Activated CD4-positive, alpha-beta T cell treated with anti-CD3 and anti-CD28 coated beads for 36 hours (primary cell): ENCODE measurements at regions not wholly inside any gene's neighbourhood (a gene's known extent, or its start where the extent isn't known, plus 50 kb on each side); places are given as distances from the start of the nearest gene placed in this dataset.
"Not testable (repeated sequence)": the region's sequence is repeated elsewhere in the genome, so short reads cannot be mapped to it uniquely, and the experiment has no call there.

Source experiments
- ATAC-seq: fragments of 200-7000 bp; cut with Tn5 transposase; one replicate; pipeline ENCODE4 v1.10.0; 2021; ENCODE audit warnings: mild to moderate bottlenecking, moderate library complexity
- CTCF ChIA-PET: fragments of 350-600 bp; sonication (Branson Sonifier 250); formaldehyde crosslinking; loops from one replicate; lab custom pipeline; 2021; ENCODE audit warnings: antibody characterized with exemption; lab: Charles Lee
- POLR2A ChIA-PET: fragments of 350-600 bp; sonication (Branson Sonifier 250); formaldehyde crosslinking; loops from one replicate; lab custom pipeline; 2021; ENCODE audit warnings: antibody characterized with exemption, inconsistent platforms; lab: Charles Lee
- DNase-seq: peaks from one replicate; pipeline ENCODE4 v3.0.0-alpha.2; 2020
- H3K27ac Mint-ChIP-seq: one replicate; pipeline ENCODE4 v1.8.0; 2021; ENCODE audit warnings: mixed read lengths
- H3K27me3 Mint-ChIP-seq: one replicate; pipeline ENCODE4 v1.8.0; 2021; ENCODE audit warnings: mixed read lengths
- H3K36me3 Mint-ChIP-seq: one replicate; pipeline ENCODE4 v1.8.0; 2021; ENCODE audit warnings: low read depth, mixed read lengths
- H3K4me1 Mint-ChIP-seq: one replicate; pipeline ENCODE4 v1.8.0; 2021; ENCODE audit warnings: mixed read lengths
- H3K4me3 Mint-ChIP-seq: one replicate; pipeline ENCODE4 v1.8.0; 2021; ENCODE audit warnings: mild to moderate bottlenecking, moderate library complexity, mixed read lengths
- H3K9me3 Mint-ChIP-seq: one replicate; pipeline ENCODE4 v1.8.0; 2021; ENCODE audit warnings: low read depth, mixed read lengths
- intact Hi-C, 2 experiments: fragments of 100-400 bp; cut with DNase I in 1 of 2; cut with micrococcal nuclease in 1 of 2; formaldehyde crosslinking; loops; one replicate each; pipeline versions ENCODE4 v1.14.2 to v1.15.1; 2022 to 2024; cut with DNase I, micrococcal nuclease

GRCh38 chr5:25650316-25650715 is 1005.5 kb upstream of the CDH10 start:
- POLR2A ChIA-PET, H3K36me3 Mint-ChIP-seq, CTCF ChIA-PET, DNase-seq, intact Hi-C loops, H3K4me1 Mint-ChIP-seq, H3K27ac Mint-ChIP-seq, H3K4me3 Mint-ChIP-seq, H3K27me3 Mint-ChIP-seq, ATAC-seq: not testable (repeated sequence)
- peaks cover 29% of the 10 kb centered on the region for H3K9me3 Mint-ChIP-seq

- no peak for ATAC-seq
- intact Hi-C loops, result no loop called here
- no peak overlapping the region for H3K4me3 Mint-ChIP-seq
- no peaks in the 10 kb centered on the region for H3K4me1 Mint-ChIP-seq
- no peaks in the 10 kb centered on the region for H3K36me3 Mint-ChIP-seq
- H3K27ac Mint-ChIP-seq, result no peak overlapping the region
- H3K9me3 Mint-ChIP-seq, result peaks cover 27% of the 10 kb centered on the region
- no peaks in the 10 kb centered on the region for H3K27me3 Mint-ChIP-seq
- POLR2A ChIA-PET, result no interaction called here
- CTCF ChIA-PET, result no interaction called here
- no peak for DNase-seq
Measured at GRCh38 chr5:25649628-25650265, 1005.0 kb upstream of the CDH10 start.

- no peaks in the 10 kb centered on the region for H3K4me1 Mint-ChIP-seq
- CTCF ChIA-PET, result no interaction called here
- POLR2A ChIA-PET, result no interaction called here
- no peak overlapping the region for H3K27ac Mint-ChIP-seq
- H3K27me3 Mint-ChIP-seq, result no peaks in the 10 kb centered on the region
- ATAC-seq (no peak), DNase-seq (no peak)
- peaks cover 20% of the 10 kb centered on the region for H3K9me3 Mint-ChIP-seq
- intact Hi-C loops, result no loop called here
- no peak overlapping the region for H3K4me3 Mint-ChIP-seq
- H3K36me3 Mint-ChIP-seq, result no peaks in the 10 kb centered on the region
Measured at GRCh38 chr5:25646421-25647341, 1001.9 kb upstream of the CDH10 start.

- ATAC-seq, result no peak
- no peak overlapping the region for H3K27ac Mint-ChIP-seq
- intact Hi-C loops, result no loop called here
- ChIA-PET CTCF (no interaction called here), POLR2A (no interaction called here)
- no peak for DNase-seq
- peaks cover 2% of the 10 kb centered on the region for H3K36me3 Mint-ChIP-seq
- H3K9me3 Mint-ChIP-seq, result peaks cover 17% of the 10 kb centered on the region
- no peaks in the 10 kb centered on the region for H3K27me3 Mint-ChIP-seq
- H3K4me3 Mint-ChIP-seq, result no peak overlapping the region
- H3K4me1 Mint-ChIP-seq, result no peaks in the 10 kb centered on the region
Measured at GRCh38 chr5:25641124-25641523, 996.3 kb upstream of the CDH10 start.

GRCh38 chr5:25619273-25619672 is 974.5 kb upstream of the CDH10 start:
- intact Hi-C loops, result no loop called here
- ChIA-PET POLR2A (no interaction called here), CTCF (no interaction called here)
- Mint-ChIP-seq H3K4me1 (no peaks in the 10 kb centered on the region), H3K27me3 (no peaks in the 10 kb centered on the region), H3K27ac (no peak overlapping the region), H3K9me3 (peaks cover 8% of the 10 kb centered on the region), H3K36me3 (no peaks in the 10 kb centered on the region), H3K4me3 (no peak overlapping the region)
- DNase-seq (no peak), ATAC-seq (no peak)

GRCh38 chr5:25618821-25619220 is 974.0 kb upstream of the CDH10 start:
- CTCF ChIA-PET, result no interaction called here
- POLR2A ChIA-PET, result no interaction called here
- Mint-ChIP-seq H3K27ac (no peak overlapping the region), H3K36me3 (no peaks in the 10 kb centered on the region), H3K9me3 (peaks cover 7% of the 10 kb centered on the region), H3K4me1 (no peaks in the 10 kb centered on the region), H3K4me3 (no peak overlapping the region), H3K27me3 (no peaks in the 10 kb centered on the region)
- ATAC-seq (no peak), DNase-seq (no peak)
- intact Hi-C loops, result no loop called here

- H3K36me3 Mint-ChIP-seq, result no peaks in the 10 kb centered on the region
- no peak for ATAC-seq
- no peaks in the 10 kb centered on the region for H3K9me3 Mint-ChIP-seq
- ChIA-PET CTCF (interaction anchor here (0.6 kb wide), 1 partner anchor 978 kb away, joined by 4 read pairs; no protein-coding TSS in a partner anchor), POLR2A (no interaction called here)
- intact Hi-C loops, result no loop called here
- DNase-seq, result no peak
- no peak overlapping the region for H3K27ac Mint-ChIP-seq
- no peaks in the 10 kb centered on the region for H3K27me3 Mint-ChIP-seq
- H3K4me1 Mint-ChIP-seq, result no peaks in the 10 kb centered on the region
- no peak overlapping the region for H3K4me3 Mint-ChIP-seq
Measured at GRCh38 chr5:25614466-25614865, 969.7 kb upstream of the CDH10 start.

- ChIA-PET POLR2A (no interaction called here), CTCF (no interaction called here)
- Mint-ChIP-seq H3K4me1 (no peaks in the 10 kb centered on the region), H3K9me3 (peaks cover 18% of the 10 kb centered on the region), H3K27me3 (no peaks in the 10 kb centered on the region), H3K4me3 (no peak overlapping the region), H3K36me3 (no peaks in the 10 kb centered on the region), H3K27ac (no peak overlapping the region)
- ATAC-seq, result no peak
- no peak for DNase-seq
- intact Hi-C loops, result no loop called here
Measured at GRCh38 chr5:25604681-25605080, 959.9 kb upstream of the CDH10 start.

GRCh38 chr5:25579111-25579510 is 934.3 kb upstream of the CDH10 start:
- Mint-ChIP-seq H3K9me3 (peaks cover 12% of the 10 kb centered on the region), H3K27ac (no peak overlapping the region), H3K27me3 (no peaks in the 10 kb centered on the region), H3K4me3 (no peak overlapping the region), H3K36me3 (no peaks in the 10 kb centered on the region), H3K4me1 (no peaks in the 10 kb centered on the region)
- ChIA-PET POLR2A (no interaction called here), CTCF (interaction anchor here (1.4 to 1.8 kb wide), 2 partner anchors 9 to 10 kb away, joined by 3 to 6 read pairs; no protein-coding TSS in a partner anchor)
- intact Hi-C loops, result no loop called here
- DNase-seq, result no peak
- no peak for ATAC-seq

GRCh38 chr5:25573691-25574090 is 928.9 kb upstream of the CDH10 start:
- peaks cover 10% of the 10 kb centered on the region for H3K9me3 Mint-ChIP-seq
- H3K27me3 Mint-ChIP-seq, result no peaks in the 10 kb centered on the region
- no peaks in the 10 kb centered on the region for H3K36me3 Mint-ChIP-seq
- POLR2A ChIA-PET, result no interaction called here
- H3K4me1 Mint-ChIP-seq, result no peaks in the 10 kb centered on the region
- DNase-seq (no peak), ATAC-seq (no peak)
- no peak overlapping the region for H3K27ac Mint-ChIP-seq
- intact Hi-C loops, result no loop called here
- CTCF ChIA-PET, result no interaction called here
- no peak overlapping the region for H3K4me3 Mint-ChIP-seq

GRCh38 chr5:25570067-25570583 is 925.3 kb upstream of the CDH10 start:
- Mint-ChIP-seq H3K4me1 (no peaks in the 10 kb centered on the region), H3K36me3 (no peaks in the 10 kb centered on the region), H3K27me3 (no peaks in the 10 kb centered on the region), H3K4me3 (no peak overlapping the region), H3K27ac (no peak overlapping the region), H3K9me3 (peaks cover 5% of the 10 kb centered on the region)
- DNase-seq (no peak), ATAC-seq (no peak)
- intact Hi-C loops, result no loop called here
- CTCF ChIA-PET, result interaction anchor here (1.8 kb wide), 1 partner anchor 8 kb away, joined by 6 read pairs; no protein-coding TSS in a partner anchor
- POLR2A ChIA-PET, result no interaction called here
